ENCODE measurements at regions not wholly inside any gene's neighbourhood (a gene's known extent, or its start where the extent isn't known, plus 50 kb on each side); places are given as distances from the start of the nearest gene placed in this dataset.

- DNase-seq (ENCODE audit: low read depth in 4 of 4, low spot score in 3 of 4), result no peak
These were observed 2117.6 kb downstream of the MAT2B start for GRCh38 chr5:165622864-165623536.

DNA sequence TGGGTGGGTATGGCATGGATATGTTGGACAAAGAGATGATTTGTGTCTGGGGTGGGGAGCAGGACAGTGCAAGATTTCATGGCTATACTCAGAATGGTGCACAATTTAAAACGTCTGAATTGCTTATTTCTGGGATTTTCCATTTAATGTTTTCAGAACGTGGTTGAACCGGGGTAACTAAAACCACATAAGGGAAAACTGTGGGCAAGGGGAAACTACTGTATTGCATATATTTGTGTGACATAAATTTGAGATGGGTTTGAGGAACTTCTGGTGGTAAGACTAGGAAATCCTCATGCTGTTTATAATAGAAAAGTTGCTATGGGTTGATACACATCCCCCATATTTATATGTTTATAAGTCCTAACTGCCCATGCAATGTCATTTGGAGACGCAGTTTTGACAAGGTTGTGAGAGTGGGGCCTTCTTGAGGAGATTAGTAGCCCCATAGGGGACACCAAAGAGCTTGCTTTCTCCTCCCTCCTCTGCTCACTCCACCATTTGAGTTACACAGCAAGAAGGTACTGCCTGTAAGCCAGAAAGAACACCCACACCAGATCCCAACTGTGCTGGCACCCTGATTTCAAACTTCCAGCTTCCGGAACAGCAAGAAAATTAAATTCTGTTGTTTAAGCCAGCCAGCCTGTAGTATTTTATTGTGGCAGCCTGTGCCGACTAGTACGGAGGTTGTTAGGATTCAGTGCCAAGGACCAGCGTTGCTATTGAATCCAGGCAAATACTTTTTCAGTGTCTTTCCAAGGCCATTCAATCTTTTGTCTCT lies 2118.9 kb downstream of the MAT2B start:
- DNase-seq (ENCODE audit: low read depth in 4 of 4, low spot score in 3 of 4), result no peak

DNA sequence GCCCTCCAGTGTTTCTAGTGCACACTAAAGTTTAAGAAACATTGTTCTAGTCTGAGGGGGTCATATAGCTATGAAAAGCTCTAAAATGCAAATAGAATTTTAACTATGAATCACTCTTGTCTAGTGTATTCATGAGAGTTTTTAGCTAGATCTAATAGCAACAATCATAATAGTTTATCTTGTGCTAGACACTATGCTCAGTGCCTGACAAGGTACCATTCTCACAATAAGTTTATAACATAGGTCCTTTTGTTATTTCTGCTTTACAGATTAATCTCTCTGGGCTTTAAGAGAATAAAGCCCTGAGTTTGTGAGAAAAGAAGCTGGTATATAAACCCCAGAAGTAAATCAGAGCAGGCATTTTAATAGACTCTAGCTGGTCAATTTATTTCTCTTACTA lies 2120.7 kb downstream of the MAT2B start:
- no peak for DNase-seq (ENCODE audit: low read depth in 4 of 4, low spot score in 3 of 4)

DNA sequence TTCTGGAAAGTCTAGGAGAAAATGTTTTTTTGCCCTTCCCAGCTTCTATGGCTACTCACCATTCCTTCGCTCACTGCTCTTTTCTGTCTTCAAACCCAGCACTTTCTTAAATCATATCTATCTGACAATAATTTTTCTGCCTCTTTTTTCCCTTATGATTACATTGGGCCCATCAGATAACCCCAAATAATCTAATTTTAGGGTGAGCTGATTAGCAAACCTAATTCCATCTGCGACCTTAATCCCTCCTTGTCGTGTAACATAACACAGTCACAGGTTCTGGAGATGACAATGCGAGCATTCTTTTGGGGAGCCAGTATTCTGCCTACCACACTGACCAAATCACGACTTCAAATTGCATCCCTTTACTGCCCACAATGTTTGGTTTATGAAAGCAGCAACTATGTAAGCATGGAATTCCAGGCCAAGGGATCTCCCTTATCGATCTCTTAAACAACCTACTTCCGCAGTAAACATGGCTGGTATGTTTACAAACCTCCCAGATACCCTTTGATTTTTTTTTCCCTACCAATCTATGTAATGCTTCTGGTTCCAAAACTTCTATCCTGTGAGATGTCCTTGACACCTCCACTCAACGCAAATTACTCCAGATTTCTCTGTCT lies 2122.2 kb downstream of the MAT2B start:
- DNase-seq (ENCODE audit: low read depth in 4 of 4, low spot score in 3 of 4), result no peak

GRCh38 chr5:165630261-165630778 lies 2124.9 kb downstream of the MAT2B start:
- DNase-seq (ENCODE audit: low read depth in 4 of 4, low spot score in 3 of 4), result peak; percentile 56 to 65 (median 60)

GRCh38 chr5:165631235-165631634 lies 2125.8 kb downstream of the MAT2B start:
- DNase-seq (ENCODE audit: low read depth in 4 of 4, low spot score in 3 of 4), result no peak

DNA sequence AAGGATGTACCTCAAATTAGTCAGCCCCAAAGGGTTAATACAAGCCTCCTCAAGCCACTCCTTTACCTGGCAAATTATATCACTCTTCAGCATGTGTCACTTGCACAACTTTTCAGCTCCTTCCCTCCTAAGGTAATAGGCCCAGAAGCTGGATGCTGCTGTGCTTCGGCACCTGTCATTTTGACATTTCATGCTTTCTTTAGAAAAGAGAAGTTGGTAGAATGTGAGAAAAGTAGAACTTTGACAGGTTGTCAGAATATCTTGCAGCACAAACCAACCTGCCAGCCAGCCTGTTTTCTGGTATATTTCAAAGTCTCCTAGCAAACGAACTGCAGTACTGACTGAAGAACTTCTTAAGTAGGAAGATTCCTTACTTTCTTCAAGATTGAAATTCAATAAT lies 2136.9 kb downstream of the MAT2B start:
- DNase-seq (ENCODE audit: low read depth in 4 of 4, low spot score in 3 of 4), result no peak

DNA sequence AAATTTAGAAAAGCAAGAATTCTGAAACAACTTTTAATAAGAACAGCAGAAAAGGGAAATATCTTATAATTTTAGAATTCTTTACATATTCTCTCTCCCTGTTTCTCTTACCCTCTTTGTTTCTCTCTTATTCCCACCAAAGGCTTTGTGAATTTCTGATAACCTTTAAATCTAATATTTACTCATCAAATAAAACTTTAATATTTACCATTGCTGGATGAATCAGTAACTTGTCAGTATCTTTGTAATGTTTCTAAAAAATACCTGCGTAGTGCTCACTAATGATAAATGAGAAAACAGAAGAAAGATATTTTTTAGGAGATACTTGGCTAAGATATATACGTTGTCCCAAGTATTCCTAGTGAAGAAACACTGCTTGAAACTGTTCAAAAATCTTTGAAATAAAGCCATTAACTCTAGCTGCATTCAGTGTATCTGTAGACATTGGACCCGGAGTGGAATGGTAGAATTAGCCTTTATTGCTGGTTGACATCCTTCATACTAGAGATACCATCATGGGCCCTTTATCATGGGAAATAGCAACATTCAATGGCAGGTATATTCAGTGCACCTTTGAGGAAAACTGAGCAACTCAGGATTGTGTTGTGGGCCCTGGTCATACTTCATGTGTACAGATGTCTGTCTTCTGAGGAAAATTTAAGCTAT lies 2160.4 kb downstream of the MAT2B start:
- DNase-seq (ENCODE audit: low read depth in 4 of 4, low spot score in 3 of 4), result no peak

- DNase-seq (ENCODE audit: low read depth in 4 of 4, low spot score in 3 of 4), result no peak
These were observed 2168.1 kb downstream of the MAT2B start for GRCh38 chr5:165673499-165673898.

GRCh38 chr5:165695796-165696195 lies 2190.4 kb downstream of the MAT2B start:
- no peak for DNase-seq (ENCODE audit: low read depth in 4 of 4, low spot score in 3 of 4)

DNA sequence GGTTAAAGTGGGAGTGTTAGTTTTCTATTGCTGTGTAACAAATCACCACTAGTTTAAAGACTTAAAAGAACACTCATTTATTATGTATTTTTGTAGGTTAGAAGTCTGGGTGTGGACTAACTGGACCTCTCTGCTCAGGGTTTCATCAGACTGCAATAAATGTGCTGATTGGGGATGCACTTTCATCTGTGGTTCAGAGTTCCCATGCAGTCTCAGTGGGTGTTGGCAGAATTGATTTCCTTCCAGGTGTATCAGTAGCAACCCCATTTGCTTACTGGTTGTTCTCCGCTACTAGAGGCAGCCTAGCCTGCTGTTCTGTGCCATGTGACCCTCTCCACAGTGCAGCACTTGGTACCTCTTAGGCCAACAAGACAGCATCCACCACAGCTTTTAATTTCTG lies 2200.5 kb downstream of the MAT2B start:
- DNase-seq (ENCODE audit: low read depth in 4 of 4, low spot score in 3 of 4), result no peak

DNA sequence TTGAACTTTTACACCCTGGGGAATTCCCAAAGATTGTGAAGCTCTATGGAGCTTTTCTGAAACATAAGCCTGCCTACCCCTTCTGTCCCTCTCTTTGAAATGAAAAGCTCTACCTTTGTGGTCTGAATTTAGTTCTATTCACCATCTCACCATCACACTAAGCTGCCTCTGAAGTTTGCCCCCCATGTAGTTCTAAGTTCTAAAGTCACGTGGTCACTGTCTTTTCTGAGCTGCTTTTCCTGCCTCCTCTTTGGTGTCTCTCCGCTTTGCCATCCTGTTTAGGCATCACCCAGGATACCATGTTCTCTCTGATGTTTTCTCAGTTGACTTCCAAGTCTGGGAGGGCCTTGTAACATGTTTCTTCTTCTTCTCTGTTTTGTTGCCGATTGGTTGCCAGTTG lies 2206.6 kb downstream of the MAT2B start:
- DNase-seq (ENCODE audit: low read depth in 4 of 4, low spot score in 3 of 4), result no peak

DNA sequence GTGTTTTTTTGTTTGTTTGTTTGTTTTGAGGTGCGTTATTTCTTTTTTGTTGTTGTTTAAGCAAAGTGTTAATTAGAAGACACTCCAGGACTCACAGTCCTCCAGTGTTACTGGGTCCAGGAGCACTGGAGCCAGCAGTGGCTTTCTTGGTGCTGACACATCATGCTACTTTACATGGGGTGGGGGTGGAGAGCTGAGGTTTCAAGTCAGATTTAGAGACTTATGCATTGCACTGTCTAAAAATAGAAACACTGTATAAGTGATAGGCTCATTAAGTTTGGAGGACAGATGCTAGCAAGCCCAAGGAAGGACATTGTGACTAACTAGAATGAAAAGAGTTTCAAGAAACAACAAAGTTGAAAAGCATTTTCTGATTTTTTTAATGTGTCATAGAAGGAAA lies 2209.2 kb downstream of the MAT2B start:
- no peak for DNase-seq (ENCODE audit: low read depth in 4 of 4, low spot score in 3 of 4)

DNA sequence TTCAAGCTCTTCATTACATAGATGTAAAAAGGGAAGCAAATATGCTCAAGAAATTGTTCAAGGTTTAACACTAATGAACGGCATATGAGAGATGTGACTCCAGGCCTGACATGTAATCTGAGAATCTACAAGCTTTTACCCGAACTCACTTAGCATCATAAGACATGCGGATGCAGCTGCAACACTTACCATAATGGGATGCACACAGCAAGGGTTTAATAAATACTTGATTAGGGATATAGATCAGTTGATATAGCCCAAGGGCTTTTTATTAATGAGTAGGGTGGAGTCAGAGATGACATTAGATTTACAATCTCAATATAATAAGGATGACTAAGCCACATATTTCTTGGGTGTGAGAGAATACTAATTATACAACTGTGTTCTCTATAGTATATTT lies 2215.5 kb downstream of the MAT2B start:
- DNase-seq (ENCODE audit: low read depth in 4 of 4, low spot score in 3 of 4), result no peak

DNA sequence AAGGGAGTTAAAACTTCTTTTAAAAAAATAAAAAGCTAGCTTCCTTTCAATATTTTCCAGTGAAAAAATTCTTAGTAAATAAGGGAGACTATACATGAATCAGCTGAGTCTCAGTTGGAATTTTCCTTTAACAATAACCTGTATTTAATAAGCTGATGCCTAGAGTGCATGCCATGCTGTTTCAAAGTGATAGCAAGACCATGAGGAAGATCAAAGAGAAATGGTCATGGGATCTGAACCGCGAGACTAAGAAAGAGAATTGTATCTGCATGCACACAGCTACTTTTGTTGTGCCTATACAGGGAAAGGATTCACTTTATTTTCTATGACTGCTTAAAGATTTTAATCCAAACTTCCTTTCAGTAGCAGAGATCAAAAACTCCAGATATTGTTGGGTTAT lies 2217.0 kb downstream of the MAT2B start:
- no peak for DNase-seq (ENCODE audit: low read depth in 4 of 4, low spot score in 3 of 4)

GRCh38 chr5:165723931-165724330 lies 2218.5 kb downstream of the MAT2B start:
- DNase-seq (ENCODE audit: low read depth in 4 of 4, low spot score in 3 of 4), result no peak

- DNase-seq (ENCODE audit: low read depth in 4 of 4, low spot score in 3 of 4), result no peak
These were observed 2223.0 kb downstream of the MAT2B start for GRCh38 chr5:165728425-165728824.

GRCh38 chr5:165735388-165735787 lies 2230.0 kb downstream of the MAT2B start:
- no peak for DNase-seq (ENCODE audit: low read depth in 4 of 4, low spot score in 3 of 4)

DNA sequence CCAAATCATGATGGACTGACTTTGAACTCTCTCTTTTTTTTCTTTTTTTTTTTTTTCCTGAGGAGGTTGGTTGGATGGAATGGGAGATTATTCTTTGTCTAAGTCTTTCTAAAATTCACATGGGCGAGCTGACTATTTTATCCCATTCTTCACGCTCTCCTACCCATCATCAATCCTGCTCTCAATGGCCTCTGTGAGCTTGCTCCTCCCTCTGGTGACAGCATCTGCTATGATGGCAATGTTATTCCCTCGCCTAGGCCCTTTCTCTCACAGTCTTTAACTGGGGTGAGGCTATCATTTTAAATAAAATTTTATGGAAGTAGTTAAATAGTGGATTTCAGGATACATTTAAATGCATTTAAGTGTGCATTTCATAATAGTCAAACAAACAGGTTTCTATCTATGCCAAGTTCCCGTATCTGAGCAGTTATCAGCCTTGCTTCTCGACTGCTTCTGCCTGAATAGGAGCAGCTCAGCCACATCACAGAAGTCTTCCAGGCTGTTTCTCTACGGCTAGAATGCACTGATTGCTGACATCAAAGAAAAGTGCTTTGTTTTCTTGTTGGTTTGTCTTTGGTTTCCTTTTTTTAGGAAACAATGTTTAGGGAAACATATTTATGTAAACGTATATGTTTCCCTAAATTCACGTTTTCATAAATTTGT lies 2233.8 kb downstream of the MAT2B start:
- no peak for DNase-seq (ENCODE audit: low read depth in 4 of 4, low spot score in 3 of 4)

GRCh38 chr5:165757791-165758190 lies 2252.4 kb downstream of the MAT2B start:
- DNase-seq (ENCODE audit: low read depth in 4 of 4, low spot score in 3 of 4), result no peak

DNA sequence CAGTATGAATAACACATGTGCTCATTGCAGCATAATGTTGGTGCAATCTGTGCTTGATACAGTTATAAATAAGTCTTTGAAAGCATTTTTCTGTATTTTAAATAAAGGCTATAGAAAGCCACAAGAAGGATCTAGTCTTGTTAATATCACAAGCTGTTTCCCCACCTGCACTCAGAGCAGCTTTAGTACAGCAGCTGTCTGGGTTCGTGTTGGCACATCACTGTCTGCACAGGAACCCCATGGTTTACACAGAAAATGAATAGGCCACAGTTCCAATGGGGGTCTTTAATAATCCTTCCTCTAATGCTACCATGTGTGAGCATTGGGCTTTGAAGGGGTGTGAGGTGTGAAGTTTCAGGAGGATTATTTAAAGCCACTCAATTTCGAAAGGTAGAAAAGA lies 2269.7 kb downstream of the MAT2B start:
- DNase-seq (ENCODE audit: low read depth in 4 of 4, low spot score in 3 of 4), result no peak
